Umbilical cord (tissue), 1 donor: ENCODE measurements at regions not wholly inside any gene's neighbourhood (a gene's known extent, or its start where the extent isn't known, plus 50 kb on each side); places are given as distances from the start of the nearest gene placed in this dataset.
"Not testable (repeated sequence)": the region's sequence is repeated elsewhere in the genome, so short reads cannot be mapped to it uniquely, and the experiment has no call there.

ENCODE experiments used
- DNase-seq: peaks from one replicate; pipeline ENCODE4 v3.0.0-alpha.2; 2015; ENCODE audit warnings: low spot score

GRCh38 chr19:57027360-57027759, 92.4 kb upstream of the USP29 start:
- no peak for DNase-seq

GRCh38 chr19:57028804-57029525, 90.8 kb upstream of the USP29 start:
- DNase-seq = no peak

- no peak for DNase-seq
Measured at GRCh38 chr19:57031106-57031505, 88.7 kb upstream of the USP29 start.

GRCh38 chr19:57033576-57033975, 86.2 kb upstream of the USP29 start:
- no peak for DNase-seq

- no peak for DNase-seq
Measured at GRCh38 chr19:57034544-57034943, 85.2 kb upstream of the USP29 start.

GRCh38 chr19:57035740-57036139, 84.0 kb upstream of the USP29 start:
- not testable (repeated sequence) for DNase-seq

GRCh38 chr19:57037556-57037955, 82.2 kb upstream of the USP29 start:
- DNase-seq = peak; percentile 41

GRCh38 chr19:57047743-57048142, 72.0 kb upstream of the USP29 start:
- no peak for DNase-seq

GRCh38 chr19:57050863-57051262, 68.9 kb upstream of the USP29 start:
- DNase-seq = no peak

GRCh38 chr19:57052081-57052480, 67.7 kb upstream of the USP29 start:
- DNase-seq = peak; percentile 65

- DNase-seq = no peak
Measured at GRCh38 chr19:57053401-57053800, 66.4 kb upstream of the USP29 start.

- no peak for DNase-seq
Measured at GRCh38 chr19:57055956-57056355, 63.8 kb upstream of the USP29 start.

GRCh38 chr19:57057036-57057686, 62.6 kb upstream of the USP29 start:
- peak; percentile 97 for DNase-seq

GRCh38 chr19:57058871-57059270, 60.9 kb upstream of the USP29 start:
- no peak for DNase-seq

GRCh38 chr19:57063070-57063469, 56.7 kb upstream of the USP29 start:
- DNase-seq = no peak

GRCh38 chr19:57067440-57067839, 52.3 kb upstream of the USP29 start:
- no peak for DNase-seq

GRCh38 chr19:57068311-57068710, 51.5 kb upstream of the USP29 start:
- no peak for DNase-seq

GRCh38 chr19:57068921-57069697, 50.7 kb upstream of the USP29 start:
- DNase-seq = peak; percentile 51
